ENCODE measurements at regions not wholly inside any gene's neighbourhood (a gene's known extent, or its start where the extent isn't known, plus 50 kb on each side); places are given as distances from the start of the nearest gene placed in this dataset.
"Not testable (repeated sequence)": the region's sequence is repeated elsewhere in the genome, so short reads cannot be mapped to it uniquely, and the experiment has no call there.

- Histone ChIP-seq H3K9me3 (ENCODE audit: control insufficient read depth, low read length) (no peaks in the 10 kb centered on the region), H3K4me3 (ENCODE audit: low read length in 2 of 2) (no peak overlapping the region), H3K27me3 (ENCODE audit: control insufficient read depth in 1 of 2, insufficient read depth in 2 of 2, low read length in 1 of 2) (no peaks in the 10 kb centered on the region), H3K27ac (ENCODE audit: low read depth in 1 of 2, low read length in 2 of 2) (no peak overlapping the region), H3K4me1 (ENCODE audit: control insufficient read depth in 1 of 2, insufficient read depth in 2 of 2, low read length in 2 of 2) (peaks cover 0 to 2% of the 10 kb centered on the region in 2 donors), H3K36me3 (ENCODE audit: control insufficient read depth in 1 of 2, insufficient read depth in 2 of 2, low read length in 1 of 2) (no peaks in the 10 kb centered on the region)
- WGBS, 2 donors: 95 to 99% methylated on average over 2 of the region's 2 CpGs
- DNase-seq (no peak), ATAC-seq (ENCODE audit: low FRiP score) (no peak)
- intact Hi-C loops (cut with DNase I): loop anchor here in 1 of 2 donors (10.0 kb wide), 1 partner anchor 63 kb away; no protein-coding TSS in a partner anchor
These were observed 124.5 kb downstream of the DUSP6 start for GRCh38 chr12:89227774-89228173.

DNA sequence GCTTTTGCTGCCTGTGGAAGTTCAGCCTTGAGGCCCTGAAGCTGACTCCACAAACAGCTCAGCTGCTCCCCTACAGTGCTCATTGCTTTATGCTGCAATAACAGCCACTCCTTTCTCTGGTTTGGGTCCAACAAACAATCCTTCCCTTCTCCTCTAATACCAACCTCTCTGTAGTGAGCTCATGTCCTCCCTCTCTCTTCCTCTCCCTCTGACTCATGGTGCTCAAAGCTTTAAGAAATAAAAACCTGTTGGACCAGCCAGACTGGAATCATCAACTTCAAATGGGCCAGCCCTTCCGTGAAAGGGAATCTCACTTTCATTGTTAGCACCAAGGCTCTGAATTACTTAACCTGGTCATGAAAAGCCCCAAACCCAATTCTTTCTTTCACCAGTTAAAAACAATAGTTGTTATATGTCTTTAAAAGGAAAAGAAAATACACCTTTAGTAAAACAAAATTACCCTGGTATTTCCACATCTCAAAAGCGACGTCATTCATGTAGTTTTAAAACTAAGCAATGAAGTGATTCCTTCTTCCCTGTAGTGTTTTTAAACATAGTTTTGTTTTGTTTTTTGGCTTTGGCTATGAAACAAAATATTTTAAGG lies 126.4 kb downstream of the DUSP6 start:
- H3K36me3 ChIP-seq (ENCODE audit: control insufficient read depth in 1 of 2, insufficient read depth in 2 of 2, low read length in 1 of 2): no peaks in the 10 kb centered on the region
- WGBS, 2 donors: 2 to 5% methylated on average over 3 of the region's 3 CpGs
- no peaks in the 10 kb centered on the region for H3K27me3 ChIP-seq (ENCODE audit: control insufficient read depth in 1 of 2, insufficient read depth in 2 of 2, low read length in 1 of 2)
- intact Hi-C loops (cut with DNase I): loop anchor here in 1 of 2 donors (10.0 kb wide), 1 partner anchor 61 kb away; no protein-coding TSS in a partner anchor
- no peak overlapping the region for H3K27ac ChIP-seq (ENCODE audit: low read depth in 1 of 2, low read length in 2 of 2)
- ATAC-seq (ENCODE audit: low FRiP score) (peak; percentile 74), DNase-seq (no peak)
- no peak overlapping the region for H3K4me3 ChIP-seq (ENCODE audit: low read length in 2 of 2)
- H3K9me3 ChIP-seq (ENCODE audit: control insufficient read depth, low read length): no peaks in the 10 kb centered on the region
- peaks cover 0 to 2% of the 10 kb centered on the region in 2 donors for H3K4me1 ChIP-seq (ENCODE audit: control insufficient read depth in 1 of 2, insufficient read depth in 2 of 2, low read length in 2 of 2)

- WGBS, 2 donors: 91 to 92% methylated on average over 5 of the region's 5 CpGs
- no peaks in the 10 kb centered on the region for H3K27me3 ChIP-seq (ENCODE audit: control insufficient read depth in 1 of 2, insufficient read depth in 2 of 2, low read length in 1 of 2)
- no peaks in the 10 kb centered on the region for H3K36me3 ChIP-seq (ENCODE audit: control insufficient read depth in 1 of 2, insufficient read depth in 2 of 2, low read length in 1 of 2)
- DNase-seq: no peak
- ATAC-seq (ENCODE audit: low FRiP score): peak; percentile 41
- intact Hi-C loops (cut with DNase I): loop anchor here in 1 of 2 donors (10.0 kb wide), 1 partner anchor 61 kb away; no protein-coding TSS in a partner anchor
- H3K27ac ChIP-seq (ENCODE audit: low read depth in 1 of 2, low read length in 2 of 2): no peak overlapping the region
- no peaks in the 10 kb centered on the region for H3K9me3 ChIP-seq (ENCODE audit: control insufficient read depth, low read length)
- peaks cover 0 to 2% of the 10 kb centered on the region in 2 donors for H3K4me1 ChIP-seq (ENCODE audit: control insufficient read depth in 1 of 2, insufficient read depth in 2 of 2, low read length in 2 of 2)
- H3K4me3 ChIP-seq (ENCODE audit: low read length in 2 of 2): no peak overlapping the region
These were observed 126.9 kb downstream of the DUSP6 start for GRCh38 chr12:89225401-89225800.

DNA sequence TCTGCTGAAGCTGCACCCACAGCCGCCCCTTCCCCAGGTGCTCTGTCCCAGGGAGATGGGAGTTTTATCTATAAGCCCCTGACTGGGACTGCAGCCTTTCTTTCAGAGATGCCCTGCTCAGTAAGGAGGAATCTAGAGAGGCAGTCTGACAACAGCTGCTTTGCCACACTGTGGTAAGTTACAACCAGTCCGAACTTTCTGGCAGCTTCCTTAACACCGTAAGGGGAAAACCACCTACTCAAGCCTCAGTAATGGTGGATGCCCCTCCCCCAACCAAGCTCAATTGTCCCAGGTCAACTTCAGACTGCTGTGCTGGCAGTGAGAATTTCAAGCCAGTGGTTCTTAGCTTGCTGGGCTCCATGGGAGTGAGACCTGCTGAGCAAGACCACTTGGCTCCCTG lies 129.7 kb downstream of the DUSP6 start:
- not testable (repeated sequence) for H3K27me3 ChIP-seq (ENCODE audit: control insufficient read depth in 1 of 2, insufficient read depth in 2 of 2, low read length in 1 of 2); H3K36me3 ChIP-seq (ENCODE audit: control insufficient read depth in 1 of 2, insufficient read depth in 2 of 2, low read length in 1 of 2); H3K4me1 ChIP-seq (ENCODE audit: control insufficient read depth in 1 of 2, insufficient read depth in 2 of 2, low read length in 2 of 2); DNase-seq; ATAC-seq (ENCODE audit: low FRiP score); H3K9me3 ChIP-seq (ENCODE audit: control insufficient read depth, low read length); H3K4me3 ChIP-seq (ENCODE audit: low read length in 2 of 2); H3K27ac ChIP-seq (ENCODE audit: low read depth in 1 of 2, low read length in 2 of 2)
- intact Hi-C loops (cut with DNase I): loop anchor here in 1 of 2 donors (10.0 kb wide), 1 partner anchor 58 kb away; no protein-coding TSS in a partner anchor
- 87 to 92% methylated on average over 3 of the region's 3 CpGs for WGBS, 2 donors

GRCh38 chr12:89217472-89217871 lies 134.8 kb downstream of the DUSP6 start:
- WGBS, 2 donors: 85 to 89% methylated on average over 2 of the region's 2 CpGs

GRCh38 chr12:89216211-89216952 lies 135.9 kb downstream of the DUSP6 start:
- H3K4me3 ChIP-seq (ENCODE audit: low read length in 2 of 2): no peak overlapping the region
- H3K4me1 ChIP-seq (ENCODE audit: control insufficient read depth in 1 of 2, insufficient read depth in 2 of 2, low read length in 2 of 2): no peaks in the 10 kb centered on the region
- H3K36me3 ChIP-seq (ENCODE audit: control insufficient read depth in 1 of 2, insufficient read depth in 2 of 2, low read length in 1 of 2): no peaks in the 10 kb centered on the region
- 93 to 96% methylated on average over 1 of the region's 1 CpG for WGBS, 2 donors
- H3K9me3 ChIP-seq (ENCODE audit: control insufficient read depth, low read length): no peaks in the 10 kb centered on the region
- ATAC-seq (ENCODE audit: low FRiP score): no peak
- intact Hi-C loops (cut with DNase I): loop anchor here in 1 of 2 donors (5.0 kb wide), 1 partner anchor 136 kb away; the partner anchor contains the start of gene DUSP6
- no peak for DNase-seq
- no peaks in the 10 kb centered on the region for H3K27me3 ChIP-seq (ENCODE audit: control insufficient read depth in 1 of 2, insufficient read depth in 2 of 2, low read length in 1 of 2)
- no peak overlapping the region for H3K27ac ChIP-seq (ENCODE audit: low read depth in 1 of 2, low read length in 2 of 2)

More at GRCh38 chr12:89217472-89217871, 134.8 kb downstream of the DUSP6 start:
- intact Hi-C loops (cut with DNase I): loop anchor here in 1 of 2 donors (5.0 kb wide), 1 partner anchor 135 kb away; the partner anchor contains the start of gene DUSP6
- Histone ChIP-seq H3K9me3 (ENCODE audit: control insufficient read depth, low read length) (no peaks in the 10 kb centered on the region), H3K27ac (ENCODE audit: low read depth in 1 of 2, low read length in 2 of 2) (no peak overlapping the region), H3K4me1 (ENCODE audit: control insufficient read depth in 1 of 2, insufficient read depth in 2 of 2, low read length in 2 of 2) (no peaks in the 10 kb centered on the region), H3K27me3 (ENCODE audit: control insufficient read depth in 1 of 2, insufficient read depth in 2 of 2, low read length in 1 of 2) (no peaks in the 10 kb centered on the region), H3K36me3 (ENCODE audit: control insufficient read depth in 1 of 2, insufficient read depth in 2 of 2, low read length in 1 of 2) (no peaks in the 10 kb centered on the region), H3K4me3 (ENCODE audit: low read length in 2 of 2) (no peak overlapping the region)
- ATAC-seq (ENCODE audit: low FRiP score): no peak
- no peak for DNase-seq

- intact Hi-C loops (cut with DNase I): loop anchor here in 1 of 2 donors (5.0 kb wide), 1 partner anchor 137 kb away; the partner anchor contains the start of gene DUSP6
- DNase-seq: no peak
- no peaks in the 10 kb centered on the region for H3K9me3 ChIP-seq (ENCODE audit: control insufficient read depth, low read length)
- H3K36me3 ChIP-seq (ENCODE audit: control insufficient read depth in 1 of 2, insufficient read depth in 2 of 2, low read length in 1 of 2): no peaks in the 10 kb centered on the region
- H3K4me1 ChIP-seq (ENCODE audit: control insufficient read depth in 1 of 2, insufficient read depth in 2 of 2, low read length in 2 of 2): no peaks in the 10 kb centered on the region
- H3K27me3 ChIP-seq (ENCODE audit: control insufficient read depth in 1 of 2, insufficient read depth in 2 of 2, low read length in 1 of 2): no peaks in the 10 kb centered on the region
- no peak overlapping the region for H3K27ac ChIP-seq (ENCODE audit: low read depth in 1 of 2, low read length in 2 of 2)
- WGBS, 2 donors: 84 to 89% methylated on average over 1 of the region's 1 CpG
- H3K4me3 ChIP-seq (ENCODE audit: low read length in 2 of 2): no peak overlapping the region
- ATAC-seq (ENCODE audit: low FRiP score): no peak
These were observed 137.1 kb downstream of the DUSP6 start for GRCh38 chr12:89215196-89215595.

DNA sequence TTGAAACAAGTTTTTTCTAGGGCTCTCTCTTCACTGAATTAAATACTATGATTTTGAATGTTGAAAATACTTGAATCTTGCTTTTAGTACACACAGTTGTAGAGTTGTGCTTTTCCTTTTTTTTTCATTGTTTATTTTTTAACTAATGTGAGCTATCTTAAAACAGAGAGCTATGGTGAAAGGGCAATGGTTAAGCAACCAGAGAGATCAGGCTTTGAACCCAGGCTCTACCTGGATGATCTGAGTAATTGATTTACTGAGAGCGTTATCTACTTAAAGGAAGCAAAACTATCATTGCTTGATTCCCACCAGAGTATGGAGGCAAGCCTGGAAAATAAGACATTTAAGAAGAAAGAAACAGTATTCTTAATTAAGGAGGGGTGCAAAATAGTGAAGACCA lies 138.6 kb downstream of the DUSP6 start:
- ATAC-seq (ENCODE audit: low FRiP score): no peak
- Histone ChIP-seq H3K36me3 (ENCODE audit: control insufficient read depth in 1 of 2, insufficient read depth in 2 of 2, low read length in 1 of 2) (no peaks in the 10 kb centered on the region), H3K4me3 (ENCODE audit: low read length in 2 of 2) (no peak overlapping the region), H3K4me1 (ENCODE audit: control insufficient read depth in 1 of 2, insufficient read depth in 2 of 2, low read length in 2 of 2) (no peaks in the 10 kb centered on the region), H3K9me3 (ENCODE audit: control insufficient read depth, low read length) (no peaks in the 10 kb centered on the region), H3K27ac (ENCODE audit: low read depth in 1 of 2, low read length in 2 of 2) (no peak overlapping the region), H3K27me3 (ENCODE audit: control insufficient read depth in 1 of 2, insufficient read depth in 2 of 2, low read length in 1 of 2) (no peaks in the 10 kb centered on the region)
- WGBS, 2 donors: 99 to 100% methylated on average over 1 of the region's 1 CpG
- no peak for DNase-seq
- intact Hi-C loops (cut with DNase I): no loop called here

Data from aorta (tissue), 5 donors.